ENCODE measurements at regions not wholly inside any gene's neighbourhood (a gene's known extent, or its start where the extent isn't known, plus 50 kb on each side); places are given as distances from the start of the nearest gene placed in this dataset.

DNA sequence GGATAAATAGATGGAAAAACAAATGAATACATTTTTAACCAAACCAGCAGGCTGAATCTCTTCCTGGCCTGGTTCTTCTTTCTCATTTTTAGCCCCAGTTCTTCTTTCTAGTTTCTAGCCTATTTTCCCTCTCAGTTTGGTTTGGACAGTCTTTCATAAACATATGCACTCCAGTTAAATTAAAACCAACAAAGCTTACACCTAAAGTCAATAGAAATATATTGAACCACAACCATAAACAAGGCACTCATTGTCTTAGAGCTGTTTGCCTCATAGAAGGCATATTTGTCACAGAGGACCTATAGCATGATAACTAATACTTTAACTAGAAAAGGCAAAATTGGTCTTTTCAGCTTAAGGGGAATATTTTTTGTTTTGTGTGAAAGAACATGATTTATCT is 638.3 kb downstream of the NR2F1-AS1 start:
- no peak for TF ChIP-seq EZH2 (IDR thresholded peaks at IDR 0.05; ENCODE audit: low read length, missing control alignments)
- TF ChIP-seq, protein P1, sequence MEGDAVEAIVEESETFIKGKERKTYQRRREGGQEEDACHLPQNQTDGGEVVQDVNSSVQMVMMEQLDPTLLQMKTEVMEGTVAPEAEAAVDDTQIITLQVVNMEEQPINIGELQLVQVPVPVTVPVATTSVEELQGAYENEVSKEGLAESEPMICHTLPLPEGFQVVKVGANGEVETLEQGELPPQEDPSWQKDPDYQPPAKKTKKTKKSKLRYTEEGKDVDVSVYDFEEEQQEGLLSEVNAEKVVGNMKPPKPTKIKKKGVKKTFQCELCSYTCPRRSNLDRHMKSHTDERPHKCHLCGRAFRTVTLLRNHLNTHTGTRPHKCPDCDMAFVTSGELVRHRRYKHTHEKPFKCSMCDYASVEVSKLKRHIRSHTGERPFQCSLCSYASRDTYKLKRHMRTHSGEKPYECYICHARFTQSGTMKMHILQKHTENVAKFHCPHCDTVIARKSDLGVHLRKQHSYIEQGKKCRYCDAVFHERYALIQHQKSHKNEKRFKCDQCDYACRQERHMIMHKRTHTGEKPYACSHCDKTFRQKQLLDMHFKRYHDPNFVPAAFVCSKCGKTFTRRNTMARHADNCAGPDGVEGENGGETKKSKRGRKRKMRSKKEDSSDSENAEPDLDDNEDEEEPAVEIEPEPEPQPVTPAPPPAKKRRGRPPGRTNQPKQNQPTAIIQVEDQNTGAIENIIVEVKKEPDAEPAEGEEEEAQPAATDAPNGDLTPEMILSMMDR (conservative IDR thresholded peaks at IDR 0.05 in 1 of 2, IDR thresholded peaks at IDR 0.05 in 1 of 2; ENCODE audit: low read depth in 1 of 2, low read length in 2 of 2): no peak

All from fibroblast of lung (primary cell).